HT-29 (cell line): ENCODE measurements at regions not wholly inside any gene's neighbourhood (a gene's known extent, or its start where the extent isn't known, plus 50 kb on each side); places are given as distances from the start of the nearest gene placed in this dataset. TPM values are rescaled to one million over a fixed set of nuclear protein-coding genes. Genes with fewer than 3 reads are reported as not detected.
A peak's percentile ranks its signal among the peaks of the same experiment; 100 is the strongest.

Source experiments
- DNase-seq: peaks from one replicate; pipeline ENCODE4 v3.0.0-alpha.2; 2015; ENCODE audit warnings: low spot score
- small RNA-seq: library from RNA; depleted of rRNA; stranded (forward); fragments of <200 nt; gene quantifications from one replicate; pipeline ENCODE3, GENCODE V24; 2014

DNA sequence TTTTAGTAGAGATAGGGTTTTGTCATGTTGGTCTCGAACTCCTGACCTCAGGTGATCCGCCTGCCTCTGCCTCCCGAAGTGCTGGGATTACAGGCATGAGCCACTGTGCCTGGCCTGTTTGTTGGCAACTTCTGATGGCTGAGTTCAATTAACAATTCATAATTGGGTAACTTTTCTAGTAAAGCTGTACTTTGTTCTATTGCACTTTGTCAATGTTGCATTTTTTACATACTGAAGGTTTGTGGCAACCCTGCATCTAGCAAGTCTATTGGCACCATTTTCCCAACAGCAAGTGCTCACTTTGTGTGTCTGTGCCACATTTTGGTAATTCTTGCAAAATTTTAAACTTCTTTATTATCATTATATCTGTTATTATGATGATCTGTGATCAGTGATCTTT, 64.5 kb upstream of the USP24 start:
- no peak for DNase-seq

DNA sequence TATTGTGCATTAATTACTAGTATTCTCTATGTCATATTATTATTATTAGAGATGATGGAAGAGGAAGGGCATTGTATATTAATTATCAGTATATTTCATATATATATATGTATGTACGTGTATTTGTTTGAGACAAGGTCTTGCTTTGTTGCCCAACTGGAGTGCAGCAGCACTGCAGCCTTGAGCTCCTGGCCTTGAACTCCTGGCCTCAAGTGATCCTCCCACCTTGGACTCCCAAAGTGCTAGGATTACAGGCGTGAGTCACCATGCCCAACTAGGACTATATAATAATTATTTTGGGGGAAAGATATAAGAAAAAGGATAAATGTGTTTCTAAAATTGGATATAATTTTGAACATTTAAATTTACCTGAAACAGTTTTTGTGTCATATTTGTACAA, 63.2 kb upstream of the USP24 start:
- no peak for DNase-seq

DNA sequence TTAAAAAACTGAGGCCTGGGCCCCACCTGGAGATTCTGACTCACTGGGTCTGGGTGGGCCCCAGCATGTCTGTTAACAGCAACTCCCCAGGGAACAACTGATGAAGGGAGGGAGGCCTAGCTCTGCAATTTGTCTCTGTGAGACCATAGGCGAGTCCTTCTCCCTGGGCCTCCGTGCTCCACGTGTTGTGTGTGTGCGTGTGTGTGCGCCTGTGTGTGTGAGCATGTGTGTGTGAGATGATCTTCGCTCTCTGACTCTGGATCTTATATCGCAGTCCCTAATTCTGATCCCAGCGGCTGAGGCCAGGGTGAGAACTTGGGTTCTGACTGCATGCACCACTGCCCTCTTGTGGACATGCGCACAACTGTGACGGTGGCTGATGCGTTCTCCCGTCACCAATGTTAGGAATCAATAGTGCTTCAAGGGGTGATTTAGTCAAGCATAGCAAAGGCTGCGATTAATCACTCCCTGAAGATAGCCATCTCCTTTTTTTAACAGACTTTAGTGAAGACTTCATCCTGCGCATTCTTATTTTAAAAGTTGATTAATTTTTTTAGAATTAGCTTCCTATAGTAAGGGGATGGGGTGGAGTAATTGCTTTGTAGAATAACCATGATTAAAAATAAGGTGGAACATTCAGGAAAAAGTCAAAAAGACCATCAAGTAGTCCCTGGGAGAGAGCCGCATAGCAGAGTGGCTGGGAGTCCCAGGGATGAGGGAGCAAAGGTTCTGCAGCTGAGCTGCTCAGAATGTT, 62.4 kb upstream of the USP24 start:
- DNase-seq, result peak; percentile 88

DNA sequence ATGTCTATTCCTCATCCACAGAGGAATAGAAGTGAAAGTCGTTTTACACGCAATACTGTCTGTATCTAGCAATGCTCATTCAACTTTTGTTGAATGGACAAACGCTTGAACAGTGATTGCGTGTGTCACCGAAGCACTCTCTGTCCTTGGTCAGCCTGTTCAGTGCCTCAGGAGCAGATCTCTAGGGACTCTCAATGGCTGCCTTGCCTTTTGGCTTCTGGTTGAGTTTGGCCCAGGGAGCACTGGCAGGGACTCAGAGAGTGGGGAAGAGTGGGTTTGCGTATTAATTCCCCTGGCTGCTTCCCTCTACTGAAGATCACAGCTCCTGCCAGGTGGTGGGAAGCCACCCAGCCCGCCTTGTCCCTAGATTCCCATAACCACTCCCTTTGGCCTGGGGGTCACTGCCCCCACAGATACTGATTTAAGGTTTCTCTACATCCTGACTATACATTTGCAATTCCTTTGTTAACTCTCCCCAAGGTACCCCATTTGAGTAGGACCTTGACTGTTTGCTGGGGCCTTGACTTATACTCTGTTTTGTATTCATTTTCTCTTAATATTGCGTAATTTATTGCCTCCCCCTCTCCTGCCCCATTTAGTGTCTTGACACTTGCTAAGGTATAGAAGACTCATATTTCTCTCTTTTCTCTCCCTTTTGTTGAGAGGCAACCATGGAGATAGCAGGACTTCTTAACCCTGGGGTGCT, 61.7 kb upstream of the USP24 start:
- DNase-seq, result no peak

DNA sequence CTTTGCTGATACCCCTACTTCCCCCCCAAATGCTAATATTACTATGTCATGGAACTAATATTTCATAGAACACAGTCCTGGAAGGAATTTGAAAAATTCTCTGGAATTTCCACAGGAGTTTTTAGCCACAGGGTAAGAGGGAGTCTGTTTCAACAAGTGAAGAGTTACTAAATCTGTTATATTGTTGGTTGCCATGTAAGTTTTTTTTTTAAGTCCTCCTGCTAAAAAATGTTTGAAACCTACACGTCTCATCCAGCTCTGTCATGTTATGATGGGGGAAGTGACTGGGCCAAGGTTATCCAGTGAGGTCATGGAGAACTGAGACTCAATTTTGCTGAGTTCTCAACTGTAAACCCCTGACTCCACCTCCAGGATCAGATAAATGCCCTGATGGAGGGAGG, 60.8 kb upstream of the USP24 start:
- DNase-seq, result no peak

DNA sequence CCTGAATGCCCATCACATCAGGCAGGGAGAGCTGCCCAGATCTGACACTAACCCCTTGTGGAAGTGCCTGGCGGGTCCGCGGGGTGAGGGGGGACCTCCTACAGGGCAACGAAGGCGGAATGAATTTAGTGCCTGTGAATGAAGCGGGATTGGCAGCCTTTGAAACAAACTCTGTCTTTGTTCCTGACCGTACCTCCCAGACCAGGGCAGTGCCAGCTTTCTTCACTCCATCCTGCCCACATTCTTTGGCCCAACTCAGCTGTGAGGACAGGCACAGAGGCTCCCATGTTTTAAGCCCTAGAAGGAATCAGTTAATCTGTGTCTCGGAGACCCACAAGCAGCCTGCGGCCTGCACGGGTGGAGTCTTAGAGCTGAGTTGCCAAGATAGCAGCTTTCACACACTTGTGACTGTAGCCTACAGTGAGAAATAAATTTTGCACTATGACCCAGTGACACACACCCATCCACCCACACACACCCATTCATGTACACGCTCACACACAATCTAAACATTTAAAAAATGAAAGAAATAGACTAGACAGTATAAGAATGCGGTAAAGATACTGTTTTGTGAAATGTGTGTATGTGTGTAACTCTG, 60.1 kb upstream of the USP24 start:
- peak; percentile 9 for DNase-seq

DNA sequence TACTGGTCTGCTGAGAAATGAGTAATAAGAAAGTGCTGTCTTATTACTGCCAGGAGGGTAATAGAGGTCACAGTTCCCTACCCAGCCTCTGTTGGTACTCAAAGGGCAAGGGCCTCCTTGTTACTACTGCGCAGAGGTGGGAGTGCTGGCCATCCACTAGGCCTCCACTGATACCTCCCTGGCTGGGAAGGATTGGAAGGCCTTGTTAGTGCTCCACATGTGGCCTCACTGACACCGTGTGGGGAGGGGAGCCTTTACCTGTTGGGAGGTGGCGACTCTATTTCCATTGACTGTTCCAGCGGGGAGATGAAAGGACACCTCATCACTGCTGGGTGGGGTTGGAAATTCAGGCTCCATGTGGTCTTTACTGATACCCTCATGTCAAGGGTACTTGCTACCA, 57.8 kb upstream of the USP24 start:
- no peak for DNase-seq

Small RNA genes lying in the stretch of these regions (small RNA-seq; reads per million reads assigned to genes)
- gene RF00019 (not detected), gene RNU6-830P (not detected)
